HG03196 (cell line): ENCODE measurements at regions not wholly inside any gene's neighbourhood (a gene's known extent, or its start where the extent isn't known, plus 50 kb on each side); places are given as distances from the start of the nearest gene placed in this dataset.

Experiments
- ATAC-seq: cut with Tn5 transposase; IDR thresholded peaks from one replicate; pipeline ENCODE4 v1.9.1; 2021; ENCODE audit not compliant: unreplicated experiment

DNA sequence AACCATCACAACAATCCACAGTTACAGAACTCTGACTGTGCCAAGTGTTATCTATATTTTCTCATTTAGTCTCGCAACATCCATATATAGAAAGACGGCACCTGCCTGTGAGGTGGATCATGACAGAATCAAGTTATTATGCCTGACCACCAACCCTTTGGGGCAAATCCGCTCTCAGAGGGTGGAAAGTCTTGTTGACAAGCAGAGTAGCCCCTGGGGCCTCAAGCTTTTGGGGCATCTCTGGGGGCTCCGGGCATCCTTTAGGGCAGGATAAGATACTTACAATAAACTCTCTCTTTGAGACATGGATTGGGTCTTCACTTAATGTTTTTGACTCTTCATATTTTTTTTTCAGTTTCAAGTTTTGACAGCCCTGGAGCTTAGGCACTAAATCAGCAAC, 150.5 kb upstream of the NAV2 start:
- no peak for ATAC-seq

DNA sequence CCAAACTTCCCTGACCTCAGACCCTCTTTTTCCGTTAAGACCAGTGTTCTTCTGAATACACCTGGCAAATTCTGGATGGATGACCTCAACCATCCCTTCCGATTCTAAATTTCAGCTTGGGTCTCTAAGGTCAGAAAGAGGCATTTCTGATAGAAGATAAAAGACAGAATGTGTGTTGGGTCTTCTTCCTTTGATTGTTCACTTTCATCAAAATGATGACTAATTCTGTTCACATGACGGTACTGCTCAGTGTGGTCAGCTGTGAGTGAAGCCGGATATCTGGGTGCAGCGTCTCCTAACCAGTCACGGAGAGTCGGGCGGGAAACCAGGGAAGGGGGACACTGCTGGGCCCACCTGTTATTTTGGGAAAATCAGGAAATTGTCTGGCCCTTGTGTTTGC, 151.6 kb upstream of the NAV2 start:
- ATAC-seq = no peak

DNA sequence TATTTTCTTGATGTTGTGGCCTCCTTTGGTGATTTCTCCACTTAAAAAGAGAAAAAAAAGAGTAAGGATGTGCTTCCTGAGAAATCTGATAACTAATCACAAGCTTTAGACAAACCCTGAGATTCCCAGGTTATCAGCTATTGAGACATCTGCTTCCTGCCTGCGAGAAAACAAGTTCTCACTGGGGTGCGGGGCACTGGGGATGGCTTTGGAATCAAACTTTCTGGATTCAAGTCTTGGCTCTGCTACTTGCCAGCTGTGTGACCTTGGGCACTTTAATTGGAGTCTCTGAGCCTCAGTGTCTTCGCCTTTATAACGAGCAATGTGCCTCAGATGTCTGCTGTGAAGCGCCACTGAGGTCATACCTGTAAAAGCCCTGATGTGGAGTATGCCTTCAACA, 152.5 kb upstream of the NAV2 start:
- no peak for ATAC-seq

DNA sequence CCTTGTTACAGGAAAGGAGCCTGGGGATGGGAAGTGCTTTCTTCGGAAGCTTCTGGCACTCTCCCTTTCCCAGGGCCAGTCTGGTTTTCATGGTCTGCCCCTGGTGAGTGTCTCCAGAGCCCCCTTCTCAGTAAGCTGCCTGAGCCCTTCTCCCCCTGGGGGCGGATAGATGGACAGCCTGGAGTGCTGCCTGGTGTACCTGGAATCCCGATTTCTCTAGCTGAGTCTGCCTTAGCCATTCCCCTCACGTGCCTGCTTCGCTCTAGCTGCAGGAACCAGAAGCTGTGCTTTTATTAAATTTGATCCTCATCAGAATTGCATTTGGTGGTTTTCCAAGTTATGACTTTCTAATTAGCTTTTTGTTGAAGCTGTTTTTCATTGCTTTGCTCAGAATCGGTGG, 152.9 kb upstream of the NAV2 start:
- no peak for ATAC-seq

DNA sequence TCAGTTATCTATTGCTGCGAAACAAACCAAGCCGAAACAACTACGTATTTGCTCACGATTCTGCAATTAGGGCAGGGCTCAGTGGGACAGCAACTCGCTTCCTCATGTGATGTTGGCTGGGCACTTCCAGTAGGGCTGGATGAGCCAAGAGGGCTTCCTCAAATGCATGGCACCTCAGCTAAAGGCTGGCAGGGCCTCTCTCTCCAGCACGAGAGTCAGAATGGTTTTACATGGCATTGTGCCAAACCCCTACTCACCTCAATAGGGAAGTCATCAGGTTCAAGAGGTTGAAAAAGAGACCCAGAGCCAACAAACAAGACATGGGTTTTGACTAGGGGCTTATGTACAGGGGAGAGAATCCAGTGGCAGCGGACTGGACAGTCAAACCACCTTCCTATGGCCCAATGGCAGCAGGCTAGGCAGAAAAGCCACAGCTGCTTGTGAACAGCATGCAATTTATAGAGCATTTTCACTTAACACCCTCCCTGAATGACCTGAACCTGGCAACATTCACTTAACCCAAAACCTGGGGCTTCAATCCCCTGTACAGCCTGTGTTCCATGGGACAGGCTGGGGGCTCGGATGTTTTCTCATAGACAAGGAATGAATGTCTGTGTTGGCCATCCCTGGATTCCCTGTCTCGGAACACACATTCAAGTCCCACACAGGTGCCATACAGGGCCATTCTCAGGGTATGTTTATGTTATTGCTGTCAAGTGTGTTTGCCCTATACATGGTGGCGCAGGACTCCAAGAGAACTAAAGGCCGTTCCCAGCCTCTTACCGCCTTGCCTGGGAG, 154.2 kb upstream of the NAV2 start:
- ATAC-seq = no peak

DNA sequence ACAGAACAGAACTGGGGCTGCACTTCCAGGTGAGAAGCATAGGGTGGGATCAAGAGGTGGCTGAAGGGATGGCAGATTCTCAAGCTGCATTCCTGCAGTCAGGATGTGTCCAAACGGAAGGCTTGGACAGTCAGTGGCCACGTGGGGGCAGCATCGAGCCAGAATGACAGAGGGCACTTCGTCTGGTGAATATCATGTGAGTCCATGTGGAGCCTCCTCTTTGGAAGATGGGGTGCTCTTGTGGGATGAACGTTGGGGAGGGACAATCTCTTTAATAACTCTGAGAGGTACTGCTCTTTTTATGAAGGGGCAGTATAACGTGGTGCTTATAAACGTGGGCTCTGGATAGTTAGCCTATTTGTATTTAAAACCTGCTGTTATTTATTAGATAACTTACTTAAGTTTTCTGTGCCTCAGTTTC, 154.9 kb upstream of the NAV2 start:
- ATAC-seq = no peak

DNA sequence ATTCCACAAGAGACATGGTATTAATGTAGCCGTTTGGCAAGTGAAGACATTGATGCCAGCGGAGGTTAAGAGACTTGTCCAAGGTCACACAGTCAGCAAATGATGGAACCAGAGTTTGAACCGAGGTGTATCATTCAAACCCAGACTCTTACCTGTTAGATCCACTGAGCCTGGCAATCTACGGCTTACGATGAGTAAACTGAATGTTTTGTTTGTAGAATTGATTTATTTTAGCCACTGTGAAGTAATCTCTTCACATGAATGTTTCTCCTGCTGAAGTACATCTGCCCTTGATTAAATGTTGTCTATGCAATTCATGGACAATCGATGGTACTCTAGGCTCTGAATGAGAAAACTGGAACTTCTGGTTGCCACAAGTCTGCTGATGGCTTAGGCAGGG, 155.5 kb upstream of the NAV2 start:
- ATAC-seq = no peak

DNA sequence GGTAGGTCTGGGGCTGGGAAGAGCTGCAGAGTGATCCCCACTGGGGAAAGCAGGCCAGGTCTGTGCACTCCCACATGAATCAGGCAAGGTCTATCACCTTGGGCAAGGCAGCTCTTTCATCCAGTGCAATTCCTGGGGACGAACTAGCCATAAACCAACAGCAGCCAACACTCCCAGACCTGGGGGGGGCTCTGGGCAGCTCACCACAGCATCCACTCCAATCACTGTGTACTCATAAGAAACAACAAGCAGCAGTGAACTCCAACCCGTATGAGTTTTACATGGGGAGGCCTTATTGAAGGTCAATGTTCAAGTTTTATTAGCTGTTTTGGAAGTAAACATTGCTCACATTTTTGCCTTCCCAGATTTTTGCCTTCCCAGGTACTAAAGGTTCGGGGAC, 157.4 kb upstream of the NAV2 start:
- ATAC-seq = no peak

DNA sequence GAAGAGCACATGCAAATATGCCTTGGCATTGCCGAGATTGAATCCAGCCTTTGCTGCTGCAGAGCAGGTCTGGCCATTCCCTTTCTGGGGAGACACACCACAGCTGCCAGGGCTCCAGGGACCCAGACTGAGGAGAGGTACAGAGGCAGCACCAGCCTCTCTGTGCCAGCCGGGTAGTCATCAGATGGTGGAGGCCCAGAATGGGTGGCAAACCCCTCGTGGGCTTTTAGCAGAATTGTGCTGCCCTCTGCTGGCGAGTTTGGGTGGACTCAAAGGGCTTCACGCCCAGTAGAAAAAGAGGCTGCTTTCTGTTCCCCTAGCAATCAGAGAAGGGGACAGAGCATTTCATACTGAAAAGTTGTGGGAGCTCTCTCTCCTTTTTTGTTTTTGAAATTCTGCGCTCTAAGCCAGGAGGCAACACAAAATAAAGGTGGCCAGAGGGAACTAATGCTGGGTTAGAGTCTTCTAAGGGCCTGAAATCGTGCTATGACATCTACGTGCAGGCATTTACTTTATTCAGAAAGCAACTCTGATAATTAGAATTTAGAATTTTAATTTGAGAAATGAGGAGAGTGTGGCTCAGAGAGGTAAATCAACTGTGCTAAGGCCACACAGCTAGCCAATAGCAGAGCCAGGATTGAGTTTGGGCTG, 158.8 kb upstream of the NAV2 start:
- ATAC-seq = peak; percentile 59

DNA sequence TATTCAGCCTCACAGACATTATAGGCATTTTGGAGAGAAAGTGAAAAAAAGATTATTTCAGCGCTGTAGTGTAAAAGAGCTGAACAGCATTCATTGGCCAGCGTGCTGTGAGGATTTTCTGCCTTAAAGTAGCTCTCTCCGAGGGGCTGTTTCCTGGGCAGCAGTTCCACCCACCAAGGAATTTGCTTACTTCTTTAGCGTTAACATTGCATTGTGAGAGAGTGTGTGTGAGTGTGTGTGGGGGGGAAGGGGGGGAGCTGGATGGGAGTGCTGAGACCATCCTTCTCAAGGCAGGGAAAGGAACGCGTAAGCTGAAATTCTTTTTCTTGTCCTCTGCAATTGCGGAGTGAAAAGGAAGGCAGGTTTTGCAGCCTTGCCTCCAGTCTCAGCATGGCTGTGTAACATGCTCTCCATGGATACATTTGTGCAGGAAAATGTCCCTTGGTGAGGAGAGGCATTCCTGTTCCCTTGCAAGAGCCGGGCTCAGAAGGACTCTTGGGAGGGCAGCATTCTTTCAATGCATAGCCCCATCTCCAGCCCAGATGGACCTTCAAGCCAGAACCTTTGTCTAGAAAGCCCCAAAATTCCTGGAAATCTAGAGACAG, 159.9 kb upstream of the NAV2 start:
- no peak for ATAC-seq

DNA sequence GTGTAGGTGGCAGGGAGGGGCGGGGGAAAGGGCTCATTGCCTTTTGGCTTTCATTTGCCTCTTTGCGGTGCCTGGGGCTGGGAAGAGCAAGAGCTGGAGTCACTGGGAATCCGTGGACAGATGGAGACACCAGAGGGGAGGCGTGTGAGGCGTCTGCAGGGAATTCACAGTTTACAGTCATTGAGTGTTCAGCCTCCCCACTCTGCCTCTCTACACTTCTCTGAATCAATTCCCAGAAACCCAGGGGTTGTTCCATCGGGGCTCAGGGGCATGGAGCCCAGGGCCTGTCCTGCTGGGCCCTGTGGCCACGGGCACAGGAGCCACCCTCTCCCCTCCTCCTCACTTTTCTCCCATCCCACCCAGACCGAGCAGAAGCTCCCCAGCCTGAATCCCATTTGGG, 160.5 kb upstream of the NAV2 start:
- no peak for ATAC-seq

DNA sequence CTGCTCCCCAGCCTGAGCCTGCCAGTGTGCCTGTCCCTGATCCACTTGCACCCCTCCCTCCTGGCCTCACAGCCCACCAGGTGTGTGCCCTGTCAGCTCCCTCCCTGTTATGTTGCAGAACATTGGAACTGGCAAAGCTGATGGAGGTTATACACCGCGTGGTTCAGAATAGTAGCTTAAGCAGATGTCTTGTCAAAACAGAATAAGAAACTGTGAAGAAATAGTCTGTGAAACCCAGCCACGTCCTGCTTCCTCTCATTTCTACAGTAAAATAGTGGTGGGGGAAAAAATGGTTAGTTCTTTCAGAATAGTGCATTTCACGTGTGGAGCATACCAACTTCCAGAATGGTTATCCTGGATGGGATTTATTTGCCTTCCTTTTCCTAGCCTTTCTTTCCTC, 161.2 kb upstream of the NAV2 start:
- no peak for ATAC-seq

DNA sequence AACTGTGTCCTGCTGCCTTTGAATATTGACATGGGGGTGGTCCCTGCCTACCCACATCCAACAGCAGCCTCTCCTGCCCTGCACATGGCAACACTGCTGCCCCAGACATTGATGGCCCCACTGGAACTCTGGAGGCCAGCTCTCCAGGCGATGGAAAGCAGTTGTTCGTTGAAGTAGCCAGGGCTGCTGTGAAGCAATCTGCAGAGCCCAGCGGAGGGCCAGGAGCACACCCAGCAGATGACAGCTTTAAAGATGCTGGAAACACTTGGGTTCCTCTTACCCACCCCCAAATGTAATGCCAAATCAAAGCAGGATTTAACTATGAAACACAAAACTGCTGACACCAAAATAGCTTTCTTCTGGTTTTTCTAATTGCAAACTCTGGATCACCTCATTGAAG, 165.6 kb upstream of the NAV2 start:
- no peak for ATAC-seq

DNA sequence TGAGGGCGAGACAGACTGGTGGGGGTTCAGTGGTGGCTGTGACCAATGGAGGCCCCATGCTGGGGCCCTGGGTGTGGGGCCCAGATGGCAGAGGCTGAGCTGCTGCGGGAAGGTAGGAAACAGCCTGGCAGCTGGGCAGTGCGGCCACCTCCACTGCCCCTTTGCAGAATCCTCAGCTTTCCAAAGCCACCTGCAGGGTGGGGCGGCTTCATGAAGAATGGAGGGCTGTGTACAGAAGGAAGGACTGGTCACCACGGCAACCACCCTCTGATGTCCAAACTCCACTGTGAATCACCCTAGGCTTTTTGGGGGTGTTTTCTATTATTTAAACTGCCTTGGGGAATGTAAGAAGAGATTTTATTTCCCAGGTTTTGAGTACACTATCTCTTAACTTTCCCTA, 166.3 kb upstream of the NAV2 start:
- ATAC-seq = no peak

DNA sequence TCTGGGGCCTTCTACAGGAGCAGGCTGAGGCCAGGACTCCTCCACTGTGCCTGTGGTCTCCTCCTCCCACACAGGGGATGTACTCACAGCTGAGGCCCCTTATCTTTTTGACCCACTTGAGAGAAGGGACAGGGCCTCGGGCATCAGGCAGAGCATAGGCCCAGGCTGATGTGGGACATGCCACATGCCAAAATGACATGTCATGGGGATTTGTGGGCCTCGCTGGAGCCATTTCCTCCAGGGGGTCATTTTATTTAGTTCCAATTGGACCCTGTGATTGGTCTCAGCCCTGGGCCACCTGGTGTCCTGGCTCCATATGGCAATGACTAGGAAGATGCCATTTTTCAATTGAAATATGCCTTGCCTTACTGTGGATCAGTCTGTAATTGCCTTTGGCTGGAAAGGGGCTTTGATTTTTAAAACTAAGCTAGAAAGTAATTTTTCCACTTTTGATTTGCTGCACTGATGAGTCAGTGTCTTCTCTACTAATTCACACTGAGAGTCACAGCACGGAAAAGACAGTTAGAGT, 171.1 kb upstream of the NAV2 start:
- ATAC-seq = no peak

DNA sequence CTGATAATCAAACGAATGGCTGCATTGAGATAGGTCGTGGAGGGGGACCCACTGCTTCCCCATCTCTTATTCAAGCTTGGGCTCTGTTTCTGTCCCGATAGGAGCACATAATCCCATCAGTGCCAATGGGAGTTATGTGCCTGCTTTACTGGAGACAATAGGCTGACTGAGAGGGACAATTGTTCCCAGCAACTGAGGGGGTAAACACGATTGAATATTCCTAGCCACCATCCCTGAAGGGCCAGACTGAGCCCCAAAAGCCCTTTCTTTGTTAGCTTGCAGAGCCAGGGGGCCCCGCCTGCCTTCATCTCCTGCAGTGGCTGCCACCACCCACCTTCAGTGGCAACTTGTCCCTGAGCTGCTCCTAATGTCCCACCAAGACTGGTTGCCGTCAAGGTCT, 172.8 kb upstream of the NAV2 start:
- no peak for ATAC-seq

DNA sequence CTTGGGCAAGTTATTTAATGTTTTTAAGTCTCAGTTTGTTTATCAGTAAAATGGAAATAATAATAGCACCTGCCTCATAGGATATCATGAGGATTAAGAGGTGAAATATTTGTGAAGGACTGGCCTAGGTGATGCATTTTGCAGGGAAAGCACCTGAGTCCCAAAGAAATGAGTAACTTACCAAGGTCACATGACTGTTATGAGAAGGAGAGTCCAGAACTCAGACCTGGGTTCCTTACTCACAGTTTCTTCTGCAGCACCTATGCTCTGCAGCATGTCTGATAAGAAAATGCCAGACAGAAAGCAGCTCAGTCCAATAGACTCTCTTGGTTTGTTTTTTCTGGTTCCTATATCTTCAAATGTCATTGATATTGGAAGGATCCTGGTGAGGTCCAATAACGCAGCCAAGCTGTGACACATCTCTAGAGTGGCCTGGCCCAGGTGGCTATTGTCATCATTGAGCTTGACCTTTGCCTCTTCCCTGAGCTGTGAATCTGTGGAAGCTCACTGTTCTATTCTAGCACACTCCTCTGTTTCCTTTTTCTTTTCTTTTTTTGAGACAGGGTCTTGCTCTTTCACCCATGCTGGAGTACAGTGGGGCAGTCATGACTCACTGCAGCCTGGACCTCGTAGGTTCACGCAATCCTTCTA, 174.7 kb upstream of the NAV2 start:
- ATAC-seq = no peak

DNA sequence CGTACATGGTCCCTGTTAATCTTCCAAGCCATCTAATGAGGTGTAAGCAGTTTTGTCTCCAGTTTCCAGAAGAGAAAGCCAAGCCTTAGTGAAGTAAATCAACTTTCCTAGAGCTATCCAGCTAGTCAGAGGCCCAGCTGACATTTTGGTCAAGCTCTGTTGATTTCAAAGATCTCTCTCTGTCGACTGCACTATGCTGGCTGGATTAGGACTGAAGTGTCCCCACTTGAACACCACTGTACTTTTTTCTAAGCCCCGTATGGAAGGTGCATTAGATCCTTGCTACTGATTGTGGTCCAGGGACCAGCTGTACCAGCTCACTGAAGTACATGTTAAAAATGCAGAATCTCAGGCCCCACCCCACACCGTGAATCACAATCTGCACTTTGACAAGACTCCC, 176.5 kb upstream of the NAV2 start:
- no peak for ATAC-seq

DNA sequence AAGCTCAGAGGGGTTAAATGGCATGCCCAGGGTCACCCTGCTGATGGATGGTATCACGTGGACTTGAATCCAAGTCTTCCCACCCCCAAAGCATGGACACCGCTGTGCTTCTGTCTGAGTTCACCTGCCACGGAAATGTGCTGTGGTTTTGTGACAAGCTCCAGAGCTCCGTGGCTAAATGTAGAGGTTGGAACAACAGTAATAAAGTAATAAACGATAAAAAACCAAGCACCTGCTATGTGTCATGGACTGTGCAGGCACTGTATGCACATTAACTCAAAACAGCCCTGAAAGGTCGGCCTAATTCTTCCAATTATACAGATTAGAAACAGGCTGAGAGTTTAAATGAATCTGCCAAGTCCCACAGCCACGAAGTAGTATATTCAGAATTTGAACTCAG, 182.1 kb upstream of the NAV2 start:
- no peak for ATAC-seq

DNA sequence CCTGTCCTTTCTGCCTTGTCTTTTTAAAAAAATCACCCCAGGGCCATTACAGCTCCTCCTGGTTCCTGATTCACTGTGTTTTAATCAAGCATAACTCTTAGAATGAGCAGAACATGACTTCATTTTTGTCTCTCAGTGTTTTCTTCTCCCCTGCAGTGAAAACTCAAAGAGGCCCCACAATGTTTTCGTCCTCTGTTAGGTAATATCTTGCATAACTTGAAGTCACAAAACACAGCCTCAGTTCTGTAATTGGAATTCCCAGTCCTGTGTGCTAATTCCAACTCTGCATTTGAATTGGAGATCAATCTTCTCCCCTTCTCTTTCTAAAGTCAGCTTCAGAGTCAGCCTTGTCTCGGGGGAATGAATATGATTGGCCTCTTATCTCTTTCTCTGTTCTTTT, 186.5 kb upstream of the NAV2 start:
- no peak for ATAC-seq

DNA sequence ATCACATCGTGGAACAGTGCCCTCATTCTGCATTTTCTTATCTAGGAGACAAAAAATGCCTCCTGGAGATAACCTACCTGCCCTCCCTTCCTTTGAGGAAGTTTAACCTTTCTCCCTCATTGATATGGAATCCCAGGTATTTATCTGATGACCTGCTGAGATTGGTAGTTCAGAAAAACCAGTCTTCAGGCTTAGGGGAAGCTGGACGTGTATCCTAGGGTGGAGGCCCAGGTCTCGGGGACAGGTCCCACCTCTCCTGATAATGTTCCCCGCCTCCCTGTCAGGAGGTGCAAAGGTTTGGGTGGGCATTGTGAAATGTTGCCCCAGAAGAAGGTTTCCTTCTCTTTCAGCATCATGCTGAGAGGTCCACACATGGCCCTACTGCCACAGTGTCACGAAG, 186.9 kb upstream of the NAV2 start:
- ATAC-seq = no peak

DNA sequence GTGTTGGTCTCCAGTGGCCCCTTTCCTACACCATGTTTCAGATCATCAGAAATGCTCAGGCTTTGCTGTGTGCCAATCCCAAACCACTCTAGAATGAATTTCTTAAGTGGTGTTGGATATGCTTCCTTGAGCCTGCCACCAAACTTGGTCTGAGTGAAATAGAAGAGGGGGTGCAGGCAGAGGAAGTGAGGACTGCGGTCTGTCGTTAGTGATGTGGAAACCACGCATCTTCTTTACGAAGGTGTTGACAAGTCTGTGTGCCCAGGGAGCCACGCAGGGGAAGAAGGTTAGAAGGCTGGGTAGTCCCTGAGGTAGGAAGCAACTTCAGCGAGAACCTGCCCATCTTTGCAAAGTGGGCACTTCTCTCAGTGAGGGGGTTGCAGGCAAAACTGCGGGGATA, 187.4 kb upstream of the NAV2 start:
- ATAC-seq = no peak
